HCT116 (cell line): ENCODE measurements at regions not wholly inside any gene's neighbourhood (a gene's known extent, or its start where the extent isn't known, plus 50 kb on each side); places are given as distances from the start of the nearest gene placed in this dataset.

ENCODE experiments used
- ATAC-seq: fragments of 200-7000 bp; cut with Tn5 transposase; 2 replicates; pipeline ENCODE4 v1.9.1; 2020; ENCODE audit warnings: mild to moderate bottlenecking, moderate library complexity
- BruUV-seq: library from RNA; stranded (reverse); fragments of 400-500 nt; replicated peaks from 2 replicates; lab custom pipeline; 2021; lab: Mats Ljungman, UMichigan
- CTCF ChIA-PET: fragments of 300-600 bp; sonication (Branson Sonifier 250); formaldehyde crosslinking; loops from one replicate; lab custom pipeline; 2021; ENCODE audit warnings: antibody characterized with exemption; lab: Charles Lee
- POLR2A ChIA-PET: fragments of 300-600, 350-600 bp; sonication (Branson Sonifier 250); formaldehyde crosslinking; loops from one replicate; lab custom pipeline; 2021; ENCODE audit warnings: antibody characterized with exemption; lab: Charles Lee
- RAD21 ChIA-PET, 2 experiments: fragments of 300-600 bp; sonication (Branson Sonifier 250); formaldehyde crosslinking; loops; one replicate each; lab custom pipeline; 2023; ENCODE audit warnings: low total read pairs in 2 of 2; ENCODE audit not compliant: uncharacterized antibody in 2 of 2, unreplicated experiment in 2 of 2, low non-redundant PET in 1 of 2; lab: Charles Lee
- DNase-seq: peaks from one replicate; pipeline ENCODE4 v3.0.0-alpha.2; 2010; ENCODE audit warnings: low read depth, low spot score
- H2AFZ ChIP-seq: fragments of 200-600 bp; shearing (Covaris generic), sonication (generic); 2 replicates; pipeline ENCODE4 v1.6.1; 2017; ENCODE audit warnings: low read depth, mixed run types, mixed read lengths, antibody characterized with exemption, low read length; ENCODE audit not compliant: poor library complexity, severe bottlenecking
- H3K27ac ChIP-seq: 2 replicates; pipeline ENCODE4 v1.5.1; 2012; ENCODE audit warnings: low read depth, low read length
- H3K27me3 ChIP-seq: fragments of 200-600 bp; sonication (generic); 2 replicates; pipeline ENCODE4 v1.6.1; 2016; ENCODE audit warnings: mixed run types, low read length, mixed read lengths; ENCODE audit not compliant: insufficient read depth
- H3K36me3 ChIP-seq, 2 experiments: fragments of 200-500 bp in 1 of 2; fragments of 200-600 bp in 1 of 2; sonication (Bioruptor generic) in 1 of 2; sonication (generic) in 1 of 2; 2 replicates each; pipeline versions ENCODE4 v1.5.1 to v1.6.1; 2014 to 2016; ENCODE audit warnings: low read length in 2 of 2, inconsistent platforms in 1 of 2, mixed read lengths in 1 of 2, mixed run types in 1 of 2; ENCODE audit not compliant: insufficient read depth in 2 of 2, control insufficient read depth in 1 of 2
- H3K4me1 ChIP-seq, 2 experiments: fragments of 200-600 bp in 1 of 2; sonication (generic) in 1 of 2; 2 replicates each; pipeline versions ENCODE4 v1.5.1 to v1.6.1; 2012 to 2017; ENCODE audit warnings: low read length in 2 of 2, inconsistent platforms in 1 of 2, mild to moderate bottlenecking in 1 of 2, mixed read lengths in 1 of 2, mixed run types in 1 of 2, moderate library complexity in 1 of 2; ENCODE audit not compliant: insufficient read depth in 2 of 2, control insufficient read depth in 1 of 2
- H3K4me2 ChIP-seq: fragments of 200-600 bp; sonication (generic); 2 replicates; pipeline ENCODE4 v1.6.1; 2017; ENCODE audit warnings: mixed run types, low read length, mixed read lengths
- H3K4me3 ChIP-seq, 2 experiments: fragments of 200-600 bp in 1 of 2; sonication (generic) in 1 of 2; replicated peaks in 1 of 2; 2 replicates each; pipeline ENCODE4 v1.5.1; 2011 to 2016; ENCODE audit warnings: low read length in 2 of 2, control low read depth in 1 of 2, low read depth in 1 of 2, mild to moderate bottlenecking in 1 of 2, mixed read lengths in 1 of 2, mixed run types in 1 of 2
- H3K79me2 ChIP-seq: fragments of 200-600 bp; sonication (generic); 2 replicates; pipeline ENCODE4 v1.6.1; 2017; ENCODE audit warnings: mild to moderate bottlenecking, mixed run types, low read length, moderate library complexity, mixed read lengths; ENCODE audit not compliant: insufficient read depth
- H3K9ac ChIP-seq: fragments of 200-600 bp; sonication (generic); 2 replicates; pipeline ENCODE4 v1.6.1; 2016; ENCODE audit warnings: low read length, mixed read lengths
- H3K9me2 ChIP-seq: fragments of 200-600 bp; sonication (generic), shearing (Covaris generic); 2 replicates; pipeline ENCODE4 v1.6.1; 2017; ENCODE audit warnings: mixed run types, mild to moderate bottlenecking, moderate library complexity; ENCODE audit not compliant: insufficient read depth
- H3K9me3 ChIP-seq, 2 experiments: fragments of 200-500 bp in 1 of 2; fragments of 200-600 bp in 1 of 2; sonication (Bioruptor generic) in 1 of 2; sonication (generic) in 1 of 2; 2 replicates each; pipeline ENCODE4 v1.6.1; 2014 to 2017; ENCODE audit warnings: low read length in 2 of 2, mixed read lengths in 2 of 2, inconsistent platforms in 1 of 2, low read depth in 1 of 2, mild to moderate bottlenecking in 1 of 2, mixed run types in 1 of 2, moderate library complexity in 1 of 2; ENCODE audit not compliant: control insufficient read depth in 1 of 2, insufficient read depth in 1 of 2
- H4K20me1 ChIP-seq: fragments of 200-600 bp; sonication (generic), shearing (Covaris generic); 2 replicates; pipeline ENCODE4 v1.6.1; 2017; ENCODE audit warnings: mixed run types, mild to moderate bottlenecking, moderate library complexity; ENCODE audit not compliant: insufficient read depth
- CBX3 ChIP-seq: IDR thresholded peaks from 2 replicates; pipeline ENCODE4 v1.6.1; 2012; ENCODE audit warnings: low read depth
- CTCF ChIP-seq, 3 experiments: fragments of 200-600 bp in 1 of 3; sonication (generic) in 1 of 3; IDR thresholded peaks in 2 of 3; conservative IDR thresholded peaks in 1 of 3; 2 replicates each; pipeline ENCODE4 v1.5.1; 2012 to 2017; ENCODE audit warnings: low read depth in 2 of 3, low read length in 2 of 3, antibody characterized with exemption in 1 of 3, borderline replicate concordance in 1 of 3, control low read depth in 1 of 3, mild to moderate bottlenecking in 1 of 3, mixed read lengths in 1 of 3, mixed run types in 1 of 3, moderate library complexity in 1 of 3; ENCODE audit not compliant: insufficient read depth in 1 of 3
- EGR1 ChIP-seq: IDR thresholded peaks from 2 replicates; pipeline ENCODE4 v1.6.1; 2012; ENCODE audit warnings: low read depth
- EZH2phosphoT487 ChIP-seq: fragments of 200-600 bp; IDR thresholded peaks from 2 replicates; pipeline ENCODE4 v1.6.1; 2018; ENCODE audit warnings: antibody characterized with exemption, borderline replicate concordance
- MAX ChIP-seq: IDR thresholded peaks from 2 replicates; pipeline ENCODE4 v1.6.1; 2012
- POLR2A ChIP-seq: IDR thresholded peaks from 2 replicates; pipeline ENCODE4 v1.7.0; 2011; ENCODE audit warnings: borderline replicate concordance; ENCODE audit not compliant: insufficient read depth, insufficient read length; ENCODE audit errors: extremely low read depth
- POLR2AphosphoS5 ChIP-seq: IDR thresholded peaks from 2 replicates; pipeline ENCODE4 v1.6.1; 2011; ENCODE audit warnings: mild to moderate bottlenecking, low read depth, low read length, moderate library complexity
- RAD21 ChIP-seq: IDR thresholded peaks from 2 replicates; pipeline ENCODE4 v1.6.1; 2012; ENCODE audit warnings: low read depth, mild to moderate bottlenecking
- SIN3A ChIP-seq: IDR thresholded peaks from 2 replicates; pipeline ENCODE4 v1.6.1; 2012; ENCODE audit warnings: low read depth
- SP1 ChIP-seq: IDR thresholded peaks from 2 replicates; pipeline ENCODE4 v1.6.1; 2012; ENCODE audit warnings: low read depth
- intact Hi-C: fragments of 100-400 bp; cut with micrococcal nuclease; formaldehyde crosslinking; loops from 2 replicates; pipeline ENCODE4 v1.10.0; 2022

GRCh38 chr2:223696719-223697118 lies 94.6 kb upstream of the SCG2 start (continued):
- TF ChIP-seq SIN3A = peak; percentile 77
- TF ChIP-seq POLR2A = no peak
- no peak; the same call in 1 of the 2 replicates for TF ChIP-seq EGR1

GRCh38 chr2:223692191-223692947 lies 90.2 kb upstream of the SCG2 start:
- H3K4me1 ChIP-seq = peaks cover 34 to 51% of the 10 kb centered on the region in 2 experiments
- peak overlapping the region; percentile 4; the same call in 1 of the 2 replicates for H3K27ac ChIP-seq
- no peaks in the 10 kb centered on the region for H3K36me3 ChIP-seq
- ChIA-PET RAD21 (interaction anchor here in 1 of 2 experiments (1.0 kb wide), 1 partner anchor 106 kb away, joined by 3 read pairs; no protein-coding TSS in a partner anchor), POLR2A (interaction anchor here (1.2 kb wide), 1 partner anchor 66 kb away, joined by 4 read pairs; no protein-coding TSS in a partner anchor), CTCF (interaction anchor here (0.8 to 1.0 kb wide), 4 partner anchors 16 to 105 kb away, joined by 3 to 6 read pairs (median 4); no protein-coding TSS in a partner anchor)
- H3K9ac ChIP-seq = peak overlapping the region; percentile 27
- H3K79me2 ChIP-seq = no peaks in the 10 kb centered on the region
- H3K27me3 ChIP-seq = no peaks in the 10 kb centered on the region
- H3K9me3 ChIP-seq = no peaks in the 10 kb centered on the region
- ATAC-seq = peak; percentile 85
- TF ChIP-seq EZH2phosphoT487 (no peak), POLR2AphosphoS5 (0 out of 2 replicates have a peak, but pooled peaks have one; percentile 36), RAD21 (peak; percentile 86), CTCF (IDR thresholded peaks at IDR 0.05 in 2 of 3, conservative IDR thresholded peaks at IDR 0.05 in 1 of 3; ENCODE audit: borderline replicate concordance in 1 of 3, insufficient read depth in 1 of 3, low read depth in 2 of 3, low read length in 2 of 3) (peak; percentile 71 to 77 (median 72)), SP1 (no peak), MAX (peak; percentile 31; the same call in 1 of the 2 replicates), CBX3 (peak; percentile 74; the same call in 1 of the 2 replicates)
- no TSS peak for BruUV-seq
- intact Hi-C loops = loop anchor here (10.0 kb wide), 1 partner anchor 252 kb away; the partner anchor contains the start of gene WDFY1
- H2AFZ ChIP-seq = peak overlapping the region; percentile 4
- DNase-seq = peak; percentile 59
- no peaks in the 10 kb centered on the region for H4K20me1 ChIP-seq
- H3K4me2 ChIP-seq = peak overlapping the region; percentile 18
- H3K4me3 ChIP-seq = no peak overlapping the region
- no peaks in the 10 kb centered on the region for H3K9me2 ChIP-seq
